Endothelial cell (in vitro differentiated cells): ENCODE measurements at regions not wholly inside any gene's neighbourhood (a gene's known extent, or its start where the extent isn't known, plus 50 kb on each side); places are given as distances from the start of the nearest gene placed in this dataset.

Experiments used
- DNase-seq: peaks from one replicate; pipeline ENCODE4 v3.0.0; 2021; ENCODE audit warnings: low spot score
- H3K27ac Mint-ChIP-seq: one replicate; pipeline ENCODE4 v1.8.0; 2021; ENCODE audit warnings: mixed read lengths, inconsistent platforms; ENCODE audit not compliant: unreplicated experiment
- H3K27me3 Mint-ChIP-seq: one replicate; pipeline ENCODE4 v1.8.0; 2021; ENCODE audit warnings: mild to moderate bottlenecking, moderate library complexity, mixed read lengths, inconsistent platforms; ENCODE audit not compliant: unreplicated experiment
- H3K36me3 Mint-ChIP-seq: one replicate; pipeline ENCODE4 v1.8.0; 2021; ENCODE audit warnings: mild to moderate bottlenecking, low read depth, mixed read lengths, inconsistent platforms; ENCODE audit not compliant: unreplicated experiment
- H3K4me1 Mint-ChIP-seq: one replicate; pipeline ENCODE4 v1.8.0; 2021; ENCODE audit warnings: mild to moderate bottlenecking, mixed read lengths, inconsistent platforms; ENCODE audit not compliant: unreplicated experiment
- H3K4me3 Mint-ChIP-seq: one replicate; pipeline ENCODE4 v1.8.0; 2021; ENCODE audit warnings: mild to moderate bottlenecking, mixed read lengths, inconsistent platforms; ENCODE audit not compliant: unreplicated experiment
- H3K9me3 Mint-ChIP-seq: one replicate; pipeline ENCODE4 v1.8.0; 2021; ENCODE audit warnings: mixed read lengths, inconsistent platforms; ENCODE audit not compliant: unreplicated experiment
- TF ChIP-seq, protein P1 (sequence below): fragments of 200-600 bp; sonication (generic); IDR thresholded peaks from one replicate; pipeline ENCODE4 v1.5.0; 2021; ENCODE audit warnings: antibody characterized with exemption; ENCODE audit not compliant: unreplicated experiment

DNA sequence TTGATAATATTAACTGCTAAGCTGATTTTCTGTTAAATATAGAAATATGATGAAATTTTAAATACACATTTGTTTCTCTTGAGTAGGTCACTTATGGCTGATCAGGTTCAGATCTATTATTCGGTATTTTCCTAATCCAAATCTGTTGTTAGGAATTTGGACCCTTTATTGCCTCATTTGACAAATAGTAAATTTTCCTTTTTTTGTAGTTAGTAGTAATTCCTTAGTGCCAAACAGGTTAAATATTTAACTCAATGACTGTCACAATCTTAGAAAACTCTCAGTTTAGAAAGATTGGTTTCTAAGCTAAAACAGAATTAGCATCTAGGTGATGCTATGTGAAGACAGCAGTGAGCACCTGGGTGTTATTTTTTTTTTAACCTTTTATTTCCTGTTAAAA is 1598.9 kb downstream of the KHDRBS2 start:
- Mint-ChIP-seq H3K27ac (no peak overlapping the region), H3K9me3 (no peaks in the 10 kb centered on the region), H3K27me3 (no peaks in the 10 kb centered on the region), H3K4me3 (no peak overlapping the region), H3K36me3 (no peaks in the 10 kb centered on the region), H3K4me1 (peaks cover 4% of the 10 kb centered on the region)
- no peak for DNase-seq
- TF ChIP-seq, protein P1, sequence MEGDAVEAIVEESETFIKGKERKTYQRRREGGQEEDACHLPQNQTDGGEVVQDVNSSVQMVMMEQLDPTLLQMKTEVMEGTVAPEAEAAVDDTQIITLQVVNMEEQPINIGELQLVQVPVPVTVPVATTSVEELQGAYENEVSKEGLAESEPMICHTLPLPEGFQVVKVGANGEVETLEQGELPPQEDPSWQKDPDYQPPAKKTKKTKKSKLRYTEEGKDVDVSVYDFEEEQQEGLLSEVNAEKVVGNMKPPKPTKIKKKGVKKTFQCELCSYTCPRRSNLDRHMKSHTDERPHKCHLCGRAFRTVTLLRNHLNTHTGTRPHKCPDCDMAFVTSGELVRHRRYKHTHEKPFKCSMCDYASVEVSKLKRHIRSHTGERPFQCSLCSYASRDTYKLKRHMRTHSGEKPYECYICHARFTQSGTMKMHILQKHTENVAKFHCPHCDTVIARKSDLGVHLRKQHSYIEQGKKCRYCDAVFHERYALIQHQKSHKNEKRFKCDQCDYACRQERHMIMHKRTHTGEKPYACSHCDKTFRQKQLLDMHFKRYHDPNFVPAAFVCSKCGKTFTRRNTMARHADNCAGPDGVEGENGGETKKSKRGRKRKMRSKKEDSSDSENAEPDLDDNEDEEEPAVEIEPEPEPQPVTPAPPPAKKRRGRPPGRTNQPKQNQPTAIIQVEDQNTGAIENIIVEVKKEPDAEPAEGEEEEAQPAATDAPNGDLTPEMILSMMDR = no peak

DNA sequence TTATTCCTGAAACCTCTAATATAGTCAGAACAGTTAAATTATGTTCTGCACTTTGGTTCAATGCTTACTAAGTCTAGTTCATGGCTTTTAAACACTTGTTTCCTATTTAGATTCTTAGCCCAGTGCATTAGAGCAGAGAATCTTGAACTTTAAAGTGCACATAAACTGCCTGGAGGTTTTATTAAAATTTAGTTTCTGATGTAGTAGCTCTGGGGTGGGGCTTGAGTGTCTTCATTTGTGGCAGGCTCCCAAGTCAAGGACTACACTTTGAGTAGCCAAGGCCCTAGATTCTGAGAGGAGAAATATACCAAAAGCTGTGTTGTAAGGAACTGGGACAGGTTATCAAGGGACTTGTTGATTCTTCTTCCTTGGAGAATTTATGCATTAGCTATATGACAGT is 1604.2 kb downstream of the KHDRBS2 start:
- Mint-ChIP-seq H3K4me1 (no peaks in the 10 kb centered on the region), H3K27ac (no peak overlapping the region), H3K9me3 (peaks cover 3% of the 10 kb centered on the region), H3K4me3 (no peak overlapping the region), H3K27me3 (peaks cover 2% of the 10 kb centered on the region), H3K36me3 (no peaks in the 10 kb centered on the region)
- TF ChIP-seq, protein P1 = no peak
- no peak for DNase-seq

DNA sequence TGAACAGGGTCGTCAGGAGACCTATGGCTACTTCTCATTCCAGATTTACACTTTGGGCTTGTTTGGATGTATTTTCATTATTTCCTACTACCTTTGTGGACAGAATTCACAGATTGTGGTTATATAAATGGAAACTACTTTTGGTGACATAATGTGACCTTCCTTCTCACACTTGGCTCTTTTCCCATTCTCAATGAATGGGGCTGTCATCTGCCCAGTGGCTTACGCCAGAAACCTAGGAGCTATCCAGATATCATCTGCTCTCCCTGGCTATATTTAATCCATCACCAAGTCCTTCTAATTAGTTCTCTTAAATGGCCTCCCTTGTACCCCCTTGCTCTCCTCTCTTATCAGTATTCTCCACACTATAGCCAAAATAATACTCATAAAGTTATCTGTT is 1606.8 kb downstream of the KHDRBS2 start:
- no peaks in the 10 kb centered on the region for H3K4me1 Mint-ChIP-seq
- no peak overlapping the region for H3K27ac Mint-ChIP-seq
- H3K4me3 Mint-ChIP-seq = no peak overlapping the region
- no peak for DNase-seq
- peaks cover 2% of the 10 kb centered on the region for H3K27me3 Mint-ChIP-seq
- TF ChIP-seq, protein P1 = no peak
- H3K36me3 Mint-ChIP-seq = no peaks in the 10 kb centered on the region
- H3K9me3 Mint-ChIP-seq = peaks cover 3% of the 10 kb centered on the region

DNA sequence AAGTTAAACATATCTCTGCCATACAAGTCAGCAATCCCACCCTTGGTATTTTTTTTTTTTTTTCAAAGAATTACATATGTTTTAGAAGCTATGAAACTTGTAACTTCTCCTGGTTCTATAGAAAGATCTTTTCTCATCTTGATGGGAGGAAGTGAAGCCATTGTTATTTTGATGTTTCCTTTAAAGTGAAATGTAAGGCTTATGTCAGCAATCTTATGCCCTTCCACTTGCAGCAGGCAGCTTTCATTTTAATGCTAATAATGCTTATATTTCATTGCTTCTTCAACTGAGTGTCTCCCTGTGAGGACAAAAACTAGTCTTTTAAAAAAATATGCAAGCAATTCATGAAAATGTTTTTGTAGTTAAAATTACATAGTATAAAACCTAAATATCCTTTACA is 1614.7 kb downstream of the KHDRBS2 start:
- no peaks in the 10 kb centered on the region for H3K9me3 Mint-ChIP-seq
- DNase-seq = no peak
- no peak overlapping the region for H3K4me3 Mint-ChIP-seq
- H3K27ac Mint-ChIP-seq = no peak overlapping the region
- H3K27me3 Mint-ChIP-seq = peaks cover 4% of the 10 kb centered on the region
- TF ChIP-seq, protein P1 = no peak
- no peaks in the 10 kb centered on the region for H3K4me1 Mint-ChIP-seq
- H3K36me3 Mint-ChIP-seq = no peaks in the 10 kb centered on the region

DNA sequence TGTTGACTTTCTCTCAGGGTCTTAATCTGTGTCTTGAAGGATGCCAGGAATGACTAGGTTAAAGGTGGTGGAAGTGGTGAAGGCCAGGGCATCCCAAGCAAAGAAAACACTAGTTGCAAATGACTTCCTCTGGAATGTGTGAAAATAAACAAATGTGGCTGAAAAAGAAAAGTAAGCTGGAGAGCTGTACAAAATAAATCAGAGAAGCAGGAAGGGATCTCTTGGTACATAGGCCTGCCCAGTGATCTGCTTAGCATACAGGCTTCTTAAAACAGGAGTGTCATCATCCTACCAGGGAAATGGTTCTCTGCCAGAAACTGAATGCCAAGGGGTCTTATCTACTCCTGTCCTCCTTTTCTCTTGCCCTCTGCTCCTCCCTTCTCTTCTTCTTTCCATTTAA is 1616.0 kb downstream of the KHDRBS2 start:
- H3K36me3 Mint-ChIP-seq = no peaks in the 10 kb centered on the region
- TF ChIP-seq, protein P1 = no peak
- DNase-seq = no peak
- H3K27me3 Mint-ChIP-seq = peaks cover 4% of the 10 kb centered on the region
- no peak overlapping the region for H3K4me3 Mint-ChIP-seq
- no peak overlapping the region for H3K27ac Mint-ChIP-seq
- no peaks in the 10 kb centered on the region for H3K4me1 Mint-ChIP-seq
- no peaks in the 10 kb centered on the region for H3K9me3 Mint-ChIP-seq
